HG03354 (cell line): ENCODE measurements at regions not wholly inside any gene's neighbourhood (a gene's known extent, or its start where the extent isn't known, plus 50 kb on each side); places are given as distances from the start of the nearest gene placed in this dataset.

ENCODE experiments used
- ATAC-seq: cut with Tn5 transposase; IDR thresholded peaks from one replicate; pipeline ENCODE4 v1.9.1; 2021; ENCODE audit warnings: mild to moderate bottlenecking; ENCODE audit not compliant: unreplicated experiment, poor library complexity, severe bottlenecking

- no peak for ATAC-seq
Measured at GRCh38 chr12:33967760-33968159, 54.5 kb upstream of the ALG10 start.
